Activated B cell treated with CpG ODN at 0.5 μM for 24 hours (primary cell): ENCODE measurements at regions not wholly inside any gene's neighbourhood (a gene's known extent, or its start where the extent isn't known, plus 50 kb on each side); places are given as distances from the start of the nearest gene placed in this dataset.
"Not testable (repeated sequence)": the region's sequence is repeated elsewhere in the genome, so short reads cannot be mapped to it uniquely, and the experiment has no call there.

Experiments used
- ATAC-seq: fragments of 200-7000 bp; cut with Tn5 transposase; one replicate; pipeline ENCODE4 v1.10.0; 2021; ENCODE audit warnings: low read depth, mild to moderate bottlenecking, moderate library complexity
- CTCF ChIA-PET: fragments of 350-600 bp; sonication (Branson Sonifier 250); formaldehyde crosslinking; loops from one replicate; lab custom pipeline; 2021; ENCODE audit warnings: antibody characterized with exemption; lab: Charles Lee
- POLR2A ChIA-PET: fragments of 350-600 bp; sonication (Branson Sonifier 250); formaldehyde crosslinking; loops from one replicate; lab custom pipeline; 2021; ENCODE audit warnings: antibody characterized with exemption; lab: Charles Lee
- DNase-seq: peaks from one replicate; pipeline ENCODE4 v3.0.0; 2022
- H3K27ac Mint-ChIP-seq: one replicate; pipeline ENCODE4 v1.8.0; 2020; ENCODE audit warnings: mixed read lengths
- H3K27me3 Mint-ChIP-seq: one replicate; pipeline ENCODE4 v1.8.0; 2021; ENCODE audit warnings: mixed read lengths
- H3K36me3 Mint-ChIP-seq: one replicate; pipeline ENCODE4 v1.8.0; 2021; ENCODE audit warnings: low read depth, mixed read lengths
- H3K4me1 Mint-ChIP-seq: one replicate; pipeline ENCODE4 v1.8.0; 2021; ENCODE audit warnings: mixed read lengths
- H3K4me3 Mint-ChIP-seq: one replicate; pipeline ENCODE4 v1.8.0; 2020; ENCODE audit warnings: mild to moderate bottlenecking, mixed read lengths
- H3K9me3 Mint-ChIP-seq: one replicate; pipeline ENCODE4 v1.8.0; 2020; ENCODE audit warnings: mixed read lengths
- CTCF ChIP-seq: fragments of 200-600 bp; IDR thresholded peaks from one replicate; pipeline ENCODE4 v1.8.0; 2022; ENCODE audit warnings: antibody characterized with exemption, mild to moderate bottlenecking
- intact Hi-C: fragments of 100-400 bp; cut with micrococcal nuclease; formaldehyde crosslinking; loops from one replicate; pipeline ENCODE4 v1.15.1; 2024

GRCh38 chr1:55869065-55869464 lies 653.9 kb upstream of the USP24 start:
- Mint-ChIP-seq H3K9me3 (no peaks in the 10 kb centered on the region), H3K27ac (no peak overlapping the region), H3K4me1 (no peaks in the 10 kb centered on the region), H3K4me3 (no peak overlapping the region), H3K27me3 (peaks cover 4% of the 10 kb centered on the region), H3K36me3 (no peaks in the 10 kb centered on the region)
- ATAC-seq (no peak), DNase-seq (no peak)
- ChIA-PET POLR2A (no interaction called here), CTCF (no interaction called here)
- intact Hi-C loops: no loop called here
- no peak for TF ChIP-seq CTCF

- DNase-seq (no peak), ATAC-seq (no peak)
- peaks cover 4% of the 10 kb centered on the region for H3K27me3 Mint-ChIP-seq
- no peak overlapping the region for H3K4me3 Mint-ChIP-seq
- ChIA-PET POLR2A (no interaction called here), CTCF (no interaction called here)
- intact Hi-C loops: no loop called here
- no peak overlapping the region for H3K27ac Mint-ChIP-seq
- no peaks in the 10 kb centered on the region for H3K4me1 Mint-ChIP-seq
- TF ChIP-seq CTCF: no peak
- H3K9me3 Mint-ChIP-seq: no peaks in the 10 kb centered on the region
- no peaks in the 10 kb centered on the region for H3K36me3 Mint-ChIP-seq
These were observed 652.9 kb upstream of the USP24 start for GRCh38 chr1:55868026-55868425.

GRCh38 chr1:55867304-55867843 lies 652.2 kb upstream of the USP24 start:
- POLR2A ChIA-PET: no interaction called here
- no peak for TF ChIP-seq CTCF
- no peak overlapping the region for H3K4me3 Mint-ChIP-seq
- DNase-seq (no peak), ATAC-seq (no peak)
- no peaks in the 10 kb centered on the region for H3K4me1 Mint-ChIP-seq
- no peaks in the 10 kb centered on the region for H3K9me3 Mint-ChIP-seq
- no peaks in the 10 kb centered on the region for H3K36me3 Mint-ChIP-seq
- H3K27ac Mint-ChIP-seq: no peak overlapping the region
- intact Hi-C loops: no loop called here
- CTCF ChIA-PET: no interaction called here
- peaks cover 4% of the 10 kb centered on the region for H3K27me3 Mint-ChIP-seq

GRCh38 chr1:55865778-55866177 lies 650.6 kb upstream of the USP24 start:
- H3K27me3 Mint-ChIP-seq, H3K4me1 Mint-ChIP-seq, ATAC-seq, POLR2A ChIA-PET, H3K27ac Mint-ChIP-seq, DNase-seq, H3K9me3 Mint-ChIP-seq, intact Hi-C loops, H3K4me3 Mint-ChIP-seq, H3K36me3 Mint-ChIP-seq, CTCF ChIA-PET: not testable (repeated sequence)

GRCh38 chr1:55864251-55864650 lies 649.1 kb upstream of the USP24 start:
- DNase-seq (no peak), ATAC-seq (no peak)
- intact Hi-C loops: loop anchor here (5.0 kb wide), 1 partner anchor 723 kb away; no protein-coding TSS in a partner anchor
- Mint-ChIP-seq H3K4me3 (no peak overlapping the region), H3K4me1 (no peaks in the 10 kb centered on the region), H3K27me3 (peaks cover 6% of the 10 kb centered on the region), H3K27ac (no peak overlapping the region), H3K36me3 (no peaks in the 10 kb centered on the region), H3K9me3 (no peaks in the 10 kb centered on the region)
- no peak for TF ChIP-seq CTCF
- ChIA-PET CTCF (no interaction called here), POLR2A (no interaction called here)
